GM21367 (cell line): ENCODE measurements at regions not wholly inside any gene's neighbourhood (a gene's known extent, or its start where the extent isn't known, plus 50 kb on each side); places are given as distances from the start of the nearest gene placed in this dataset.
"Not testable (repeated sequence)": the region's sequence is repeated elsewhere in the genome, so short reads cannot be mapped to it uniquely, and the experiment has no call there.

Experiments used
- ATAC-seq: cut with Tn5 transposase; IDR thresholded peaks from one replicate; pipeline ENCODE4 v1.9.1; 2021; ENCODE audit not compliant: unreplicated experiment

GRCh38 chr10:80697926-80698325 lies 160.2 kb downstream of the SH2D4B start:
- ATAC-seq = no peak

DNA sequence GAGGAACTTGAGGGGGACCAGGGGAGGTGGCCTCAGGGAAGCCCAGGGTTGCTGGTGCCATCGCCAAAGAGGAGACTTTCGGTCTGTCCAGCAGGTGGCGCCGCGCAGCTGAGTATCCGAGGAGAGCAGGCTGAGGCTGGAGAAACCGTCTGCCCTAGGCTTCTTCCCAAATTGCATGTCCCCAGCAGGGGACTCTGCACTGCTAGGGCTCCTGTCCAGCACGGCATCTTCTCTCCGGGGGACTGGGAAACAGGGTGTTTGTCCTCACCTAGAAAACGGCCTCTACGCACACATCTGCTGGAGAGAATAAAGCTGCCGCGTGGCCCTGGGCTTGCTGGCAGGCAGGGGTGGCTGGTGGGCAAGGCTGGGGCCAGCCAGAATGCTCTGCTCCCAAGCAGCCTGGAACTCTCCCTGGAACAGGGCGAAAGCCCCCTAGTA lies 161.9 kb downstream of the SH2D4B start:
- peak; percentile 89 for ATAC-seq

GRCh38 chr10:80700252-80700651 lies 162.6 kb downstream of the SH2D4B start:
- no peak for ATAC-seq

- ATAC-seq = no peak
These were observed 163.2 kb downstream of the SH2D4B start for GRCh38 chr10:80700760-80701444.

GRCh38 chr10:80701706-80702105 lies 164.0 kb downstream of the SH2D4B start:
- no peak for ATAC-seq

GRCh38 chr10:80702143-80702542 lies 164.4 kb downstream of the SH2D4B start:
- ATAC-seq = no peak

DNA sequence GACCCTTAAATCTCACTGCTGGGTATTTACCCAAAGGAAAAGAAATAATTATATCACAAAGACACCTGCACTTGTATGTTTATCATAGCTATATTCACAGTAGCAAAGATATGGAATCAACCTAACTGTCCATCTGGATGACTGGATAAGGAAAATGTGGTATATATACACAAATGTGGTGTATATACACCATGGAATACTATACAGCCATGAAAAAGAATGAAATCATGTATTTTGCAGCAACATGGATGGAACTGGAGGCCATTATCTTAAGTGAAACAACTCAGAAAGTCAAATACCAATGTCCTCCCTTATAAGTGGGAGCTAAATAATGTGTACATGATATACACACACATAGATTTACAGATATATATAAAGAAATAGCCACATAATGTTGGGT lies 168.2 kb downstream of the SH2D4B start:
- no peak for ATAC-seq

GRCh38 chr10:80708185-80708584 lies 170.5 kb downstream of the SH2D4B start:
- no peak for ATAC-seq

DNA sequence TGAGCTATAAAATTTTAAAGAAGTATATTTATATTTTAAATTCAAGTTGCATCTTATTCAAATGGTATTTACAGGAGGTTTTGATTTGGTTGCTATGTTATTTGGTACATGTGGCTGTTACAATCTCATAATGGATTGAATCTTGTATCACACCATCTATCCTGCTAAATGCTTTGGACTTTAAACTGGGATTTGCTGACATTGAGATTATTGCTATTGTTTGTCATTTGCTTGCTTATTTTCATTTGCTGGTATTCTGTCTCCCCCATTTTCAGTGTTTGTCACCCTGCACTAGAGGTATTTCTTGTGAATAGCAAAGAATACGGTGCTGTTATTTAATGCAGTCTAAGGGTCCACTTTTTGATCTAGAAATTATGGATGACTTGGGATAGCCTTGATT lies 171.1 kb downstream of the SH2D4B start:
- no peak for ATAC-seq

DNA sequence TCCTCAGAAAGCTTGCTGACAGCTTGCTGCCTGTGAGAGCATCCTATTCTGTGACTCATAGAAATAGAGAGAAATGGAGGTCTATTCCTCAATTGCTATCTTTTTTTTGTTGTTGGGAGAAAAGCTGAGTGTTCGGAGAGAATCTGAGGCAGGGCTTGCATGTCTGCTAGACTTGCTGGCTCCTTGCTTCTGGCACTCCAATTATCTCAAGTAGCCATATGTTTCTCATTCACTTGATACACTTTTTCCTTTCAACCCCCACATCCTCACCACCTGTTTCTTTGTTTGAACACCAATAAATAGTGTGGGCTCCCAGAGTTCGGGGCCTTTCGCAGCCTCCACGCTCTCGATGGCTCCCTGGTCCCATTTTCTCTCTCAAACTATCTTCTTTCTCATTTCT lies 172.2 kb downstream of the SH2D4B start:
- ATAC-seq = no peak

GRCh38 chr10:80713398-80713928 lies 175.8 kb downstream of the SH2D4B start:
- ATAC-seq = no peak

DNA sequence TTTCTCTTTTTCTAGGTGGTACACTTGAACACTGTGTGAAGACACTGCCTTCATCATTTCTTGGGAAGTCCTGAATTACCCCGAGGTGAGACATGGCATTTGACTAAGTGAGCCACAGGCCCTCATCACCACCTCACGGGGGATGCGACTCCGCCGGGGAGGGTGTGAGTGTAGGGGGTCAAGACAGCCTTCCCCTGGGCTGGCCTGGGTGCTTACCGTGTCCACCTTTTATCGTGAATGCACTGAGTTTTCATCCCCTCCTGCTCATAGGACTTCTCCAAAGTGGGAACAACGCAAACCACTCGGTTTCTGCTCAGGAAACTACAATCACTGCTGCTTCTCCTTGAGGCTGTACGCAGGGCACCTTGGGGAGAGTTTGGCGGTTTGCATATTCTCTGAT lies 176.9 kb downstream of the SH2D4B start:
- ATAC-seq = no peak

DNA sequence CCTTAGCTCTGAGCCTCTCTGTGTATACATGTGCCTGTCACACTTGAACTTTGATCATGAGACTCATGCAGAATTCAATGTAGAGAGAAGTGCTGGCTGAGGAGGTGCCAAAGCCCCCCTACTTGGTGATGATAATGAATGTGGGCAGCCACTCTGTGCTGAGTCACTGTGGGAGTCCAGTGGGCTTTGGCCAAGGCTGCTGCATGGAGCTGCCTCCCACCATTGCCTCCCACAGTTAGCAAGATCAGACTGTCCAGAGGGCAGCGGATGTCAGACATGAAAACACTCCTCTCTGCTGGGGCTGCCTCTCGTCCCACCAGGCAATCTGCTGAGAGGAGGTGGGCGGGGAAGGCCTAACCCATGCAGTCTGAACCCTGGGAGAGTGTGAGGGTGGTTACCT lies 180.3 kb downstream of the SH2D4B start:
- no peak for ATAC-seq

DNA sequence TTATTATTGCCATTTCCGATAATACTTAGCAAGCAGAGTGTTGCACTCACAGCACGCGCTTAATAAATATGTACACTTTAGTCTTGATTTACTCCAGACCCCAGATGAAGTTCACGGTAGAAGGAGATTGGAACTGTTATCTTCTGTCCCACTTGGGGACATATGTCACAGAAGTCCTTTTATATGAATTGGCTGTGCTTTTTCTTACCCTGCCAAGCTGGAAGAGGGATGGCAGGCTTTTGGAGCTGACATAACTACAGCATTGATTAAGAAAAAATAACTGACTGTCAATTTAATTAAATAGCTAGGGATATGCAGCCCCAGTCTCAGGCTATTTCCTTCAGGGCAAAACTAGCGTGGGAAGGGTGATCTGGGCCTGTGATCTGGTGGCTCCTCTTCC lies 182.2 kb downstream of the SH2D4B start:
- no peak for ATAC-seq

- no peak for ATAC-seq
These were observed 182.8 kb downstream of the SH2D4B start for GRCh38 chr10:80720549-80720948.

GRCh38 chr10:80728354-80728753 lies 190.7 kb downstream of the SH2D4B start:
- not testable (repeated sequence) for ATAC-seq

GRCh38 chr10:80729896-80730295 lies 192.2 kb downstream of the SH2D4B start:
- no peak for ATAC-seq

DNA sequence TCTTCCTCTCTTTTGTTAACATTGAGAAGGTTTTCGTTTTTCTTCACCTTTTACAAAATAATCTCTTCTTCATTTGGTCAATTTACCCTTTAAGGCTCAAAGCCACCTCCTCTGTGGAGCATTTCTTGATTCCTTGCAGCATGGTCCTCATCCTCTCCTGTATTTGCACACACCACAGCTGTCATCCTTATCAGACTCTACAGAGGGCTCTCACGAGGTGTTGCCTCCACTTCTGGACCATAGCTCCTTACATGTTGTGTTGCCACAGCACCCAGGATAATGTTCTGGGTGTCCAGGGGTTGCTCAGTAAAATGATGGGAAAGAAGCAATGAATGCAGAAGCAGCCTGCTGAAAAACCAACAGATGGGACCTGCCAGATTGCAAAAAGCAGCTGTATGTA lies 192.8 kb downstream of the SH2D4B start:
- ATAC-seq = no peak

- no peak for ATAC-seq
These were observed 196.9 kb downstream of the SH2D4B start for GRCh38 chr10:80734589-80734988.

DNA sequence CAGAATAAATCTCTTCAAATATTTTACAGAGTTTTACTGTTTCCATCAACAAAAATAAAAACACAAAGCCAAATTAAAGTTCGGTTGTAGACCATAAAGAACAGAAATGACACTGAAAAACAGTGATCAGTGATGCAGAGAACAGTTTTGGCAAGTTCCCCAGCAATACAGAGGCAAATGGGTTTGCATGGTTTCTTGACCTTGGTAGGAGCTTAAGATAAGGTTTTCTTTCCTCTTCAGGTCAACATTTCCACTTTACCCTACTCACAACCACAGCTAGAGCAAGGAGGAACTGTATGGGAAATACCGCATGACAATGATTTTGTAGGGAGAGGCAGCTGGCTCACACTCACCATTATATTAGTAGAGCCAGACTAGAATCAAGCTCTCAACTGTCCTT lies 199.5 kb downstream of the SH2D4B start:
- ATAC-seq = no peak

DNA sequence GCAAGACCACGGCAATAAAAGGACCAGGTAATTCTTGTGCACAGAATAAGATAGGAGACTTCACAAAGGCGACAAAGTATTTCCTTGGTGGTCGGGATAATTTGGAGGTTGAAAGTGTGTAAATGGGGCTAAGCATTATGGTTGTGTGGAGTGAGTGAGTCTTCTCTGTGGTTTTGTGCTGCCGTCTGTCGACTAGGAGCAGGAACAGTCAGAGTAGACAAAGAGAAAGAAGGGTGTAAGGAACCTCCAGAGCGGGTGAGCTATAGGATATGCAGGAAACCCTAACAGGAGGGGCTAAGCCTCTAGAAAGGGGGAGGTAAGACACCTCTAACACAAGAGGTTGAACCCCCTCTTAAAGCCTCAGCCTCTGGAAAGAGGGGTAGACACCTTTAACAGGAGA lies 201.6 kb downstream of the SH2D4B start:
- ATAC-seq = no peak

DNA sequence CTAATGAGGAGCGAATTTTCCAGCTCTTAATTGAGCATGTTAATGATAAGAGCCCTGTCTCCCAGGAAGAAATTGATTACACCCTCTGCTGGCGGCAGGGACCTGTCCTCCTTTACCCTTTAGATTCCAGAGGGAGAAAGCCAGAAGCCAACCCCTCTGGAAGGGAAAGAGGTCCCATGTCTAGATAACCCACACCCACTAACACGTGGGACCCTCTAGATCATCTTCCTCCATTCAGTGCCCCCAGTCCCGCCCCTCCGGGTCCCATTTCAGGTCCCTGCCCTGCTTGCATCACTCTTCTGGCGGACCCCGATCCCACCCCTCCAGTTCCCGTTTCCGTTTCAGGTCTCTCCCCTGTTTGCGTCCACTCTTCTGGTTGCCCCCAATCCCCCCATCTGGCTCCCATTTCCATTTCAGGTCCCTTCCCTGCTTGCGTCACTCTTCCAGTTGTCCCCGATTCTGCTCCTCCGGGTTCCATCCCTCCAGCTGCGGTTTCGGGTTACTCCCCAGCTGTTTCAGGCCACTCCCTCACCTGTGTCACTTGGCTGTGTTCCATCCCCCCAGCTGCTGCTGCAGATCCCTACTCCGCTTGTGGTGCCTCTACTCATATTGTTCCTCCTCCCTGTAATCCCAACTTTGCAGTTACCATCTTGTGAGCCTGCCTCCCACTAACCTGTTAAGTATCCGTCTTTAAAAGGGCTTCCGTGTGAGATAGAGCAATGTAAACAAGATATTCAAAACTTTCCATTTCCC lies 202.4 kb downstream of the SH2D4B start:
- no peak for ATAC-seq
